ENCODE measurements at regions not wholly inside any gene's neighbourhood (a gene's known extent, or its start where the extent isn't known, plus 50 kb on each side); places are given as distances from the start of the nearest gene placed in this dataset.

- in situ Hi-C loops (cut with HindIII; ENCODE audit: low pct_unique_long_range_greater_than_20kb, low sequenced_read_pairs), result no loop called here
- DNase-seq (ENCODE audit: low read depth), result no peak
Measured at GRCh38 chrX:129227366-129227765, 295.9 kb downstream of the SMARCA1 start.

GRCh38 chrX:129193357-129193756, 329.9 kb downstream of the SMARCA1 start:
- in situ Hi-C loops (cut with HindIII; ENCODE audit: low pct_unique_long_range_greater_than_20kb, low sequenced_read_pairs), result no loop called here
- DNase-seq (ENCODE audit: low read depth), result peak; percentile 11

GRCh38 chrX:129188231-129188630, 335.1 kb downstream of the SMARCA1 start:
- in situ Hi-C loops (cut with HindIII; ENCODE audit: low pct_unique_long_range_greater_than_20kb, low sequenced_read_pairs), result no loop called here
- no peak for DNase-seq (ENCODE audit: low read depth)

GRCh38 chrX:129176710-129177109, 346.6 kb downstream of the SMARCA1 start:
- in situ Hi-C loops (cut with HindIII; ENCODE audit: low pct_unique_long_range_greater_than_20kb, low sequenced_read_pairs), result no loop called here
- no peak for DNase-seq (ENCODE audit: low read depth)

- in situ Hi-C loops (cut with HindIII; ENCODE audit: low pct_unique_long_range_greater_than_20kb, low sequenced_read_pairs), result no loop called here
Measured at GRCh38 chrX:129161108-129161507, 362.2 kb downstream of the SMARCA1 start.

GRCh38 chrX:129158505-129158904, 364.8 kb downstream of the SMARCA1 start:
- no peak for DNase-seq (ENCODE audit: low read depth)
- in situ Hi-C loops (cut with HindIII; ENCODE audit: low pct_unique_long_range_greater_than_20kb, low sequenced_read_pairs), result no loop called here

More at GRCh38 chrX:129161108-129161507, 362.2 kb downstream of the SMARCA1 start:
- no peak for DNase-seq (ENCODE audit: low read depth)

- in situ Hi-C loops (cut with HindIII; ENCODE audit: low pct_unique_long_range_greater_than_20kb, low sequenced_read_pairs), result no loop called here
Measured at GRCh38 chrX:129145840-129146272, 377.4 kb downstream of the SMARCA1 start.

GRCh38 chrX:129145385-129145784, 377.9 kb downstream of the SMARCA1 start:
- DNase-seq (ENCODE audit: low read depth), result no peak
- in situ Hi-C loops (cut with HindIII; ENCODE audit: low pct_unique_long_range_greater_than_20kb, low sequenced_read_pairs), result no loop called here

More at GRCh38 chrX:129145840-129146272, 377.4 kb downstream of the SMARCA1 start:
- no peak for DNase-seq (ENCODE audit: low read depth)

GRCh38 chrX:129144172-129145038, 378.9 kb downstream of the SMARCA1 start:
- in situ Hi-C loops (cut with HindIII; ENCODE audit: low pct_unique_long_range_greater_than_20kb, low sequenced_read_pairs), result no loop called here
- DNase-seq (ENCODE audit: low read depth), result peak; percentile 16

- DNase-seq (ENCODE audit: low read depth), result no peak
- in situ Hi-C loops (cut with HindIII; ENCODE audit: low pct_unique_long_range_greater_than_20kb, low sequenced_read_pairs), result no loop called here
Measured at GRCh38 chrX:129139837-129140598, 383.3 kb downstream of the SMARCA1 start.

GRCh38 chrX:129125122-129125914, 398.0 kb downstream of the SMARCA1 start:
- DNase-seq (ENCODE audit: low read depth), result no peak
- in situ Hi-C loops (cut with HindIII; ENCODE audit: low pct_unique_long_range_greater_than_20kb, low sequenced_read_pairs), result no loop called here

GRCh38 chrX:129123795-129124194, 399.5 kb downstream of the SMARCA1 start:
- no peak for DNase-seq (ENCODE audit: low read depth)
- in situ Hi-C loops (cut with HindIII; ENCODE audit: low pct_unique_long_range_greater_than_20kb, low sequenced_read_pairs), result no loop called here

GRCh38 chrX:129116676-129117470, 406.4 kb downstream of the SMARCA1 start:
- no peak for DNase-seq (ENCODE audit: low read depth)
- in situ Hi-C loops (cut with HindIII; ENCODE audit: low pct_unique_long_range_greater_than_20kb, low sequenced_read_pairs), result no loop called here

GRCh38 chrX:129115935-129116334, 407.4 kb downstream of the SMARCA1 start:
- in situ Hi-C loops (cut with HindIII; ENCODE audit: low pct_unique_long_range_greater_than_20kb, low sequenced_read_pairs), result no loop called here

GRCh38 chrX:129115104-129115503, 408.2 kb downstream of the SMARCA1 start:
- peak; percentile 19 for DNase-seq (ENCODE audit: low read depth)

More at GRCh38 chrX:129115935-129116334, 407.4 kb downstream of the SMARCA1 start:
- DNase-seq (ENCODE audit: low read depth), result no peak

GRCh38 chrX:129111081-129111798, 412.1 kb downstream of the SMARCA1 start:
- in situ Hi-C loops (cut with HindIII; ENCODE audit: low pct_unique_long_range_greater_than_20kb, low sequenced_read_pairs), result no loop called here
- no peak for DNase-seq (ENCODE audit: low read depth)

More at GRCh38 chrX:129115104-129115503, 408.2 kb downstream of the SMARCA1 start:
- in situ Hi-C loops (cut with HindIII; ENCODE audit: low pct_unique_long_range_greater_than_20kb, low sequenced_read_pairs), result no loop called here

GRCh38 chrX:129108936-129109335, 414.4 kb downstream of the SMARCA1 start:
- no peak for DNase-seq (ENCODE audit: low read depth)
- in situ Hi-C loops (cut with HindIII; ENCODE audit: low pct_unique_long_range_greater_than_20kb, low sequenced_read_pairs), result no loop called here
